GM21447 (cell line): ENCODE measurements at regions not wholly inside any gene's neighbourhood (a gene's known extent, or its start where the extent isn't known, plus 50 kb on each side); places are given as distances from the start of the nearest gene placed in this dataset.

ENCODE experiments used
- ATAC-seq: cut with Tn5 transposase; IDR thresholded peaks from one replicate; pipeline ENCODE4 v1.9.1; 2021; ENCODE audit not compliant: unreplicated experiment

GRCh38 chr2:81706856-81707255 lies 1402.3 kb upstream of the LRRTM1 start:
- ATAC-seq = no peak

- ATAC-seq = no peak
Measured at GRCh38 chr2:81703831-81704230, 1399.3 kb upstream of the LRRTM1 start.

GRCh38 chr2:81692566-81692965 lies 1388.0 kb upstream of the LRRTM1 start:
- no peak for ATAC-seq

GRCh38 chr2:81675641-81676040 lies 1371.1 kb upstream of the LRRTM1 start:
- ATAC-seq = no peak

- no peak for ATAC-seq
Measured at GRCh38 chr2:81672923-81673322, 1368.4 kb upstream of the LRRTM1 start.

- no peak for ATAC-seq
Measured at GRCh38 chr2:81672516-81672915, 1368.0 kb upstream of the LRRTM1 start.

GRCh38 chr2:81670885-81671284 lies 1366.3 kb upstream of the LRRTM1 start:
- no peak for ATAC-seq

- no peak for ATAC-seq
Measured at GRCh38 chr2:81661081-81661480, 1356.5 kb upstream of the LRRTM1 start.

- ATAC-seq = no peak
Measured at GRCh38 chr2:81658227-81658626, 1353.7 kb upstream of the LRRTM1 start.

- no peak for ATAC-seq
Measured at GRCh38 chr2:81650048-81650971, 1345.8 kb upstream of the LRRTM1 start.

GRCh38 chr2:81648806-81649205 lies 1344.3 kb upstream of the LRRTM1 start:
- ATAC-seq = no peak

GRCh38 chr2:81648370-81648769 lies 1343.8 kb upstream of the LRRTM1 start:
- ATAC-seq = no peak

- ATAC-seq = no peak
Measured at GRCh38 chr2:81647715-81648230, 1343.2 kb upstream of the LRRTM1 start.

GRCh38 chr2:81645745-81646301 lies 1341.3 kb upstream of the LRRTM1 start:
- no peak for ATAC-seq

- ATAC-seq = no peak
Measured at GRCh38 chr2:81644189-81644588, 1339.6 kb upstream of the LRRTM1 start.

GRCh38 chr2:81624825-81625224 lies 1320.3 kb upstream of the LRRTM1 start:
- no peak for ATAC-seq

- no peak for ATAC-seq
Measured at GRCh38 chr2:81600088-81600487, 1295.5 kb upstream of the LRRTM1 start.

GRCh38 chr2:81598453-81598852 lies 1293.9 kb upstream of the LRRTM1 start:
- ATAC-seq = no peak

GRCh38 chr2:81589406-81589805 lies 1284.9 kb upstream of the LRRTM1 start:
- ATAC-seq = no peak

GRCh38 chr2:81583311-81584108 lies 1279.0 kb upstream of the LRRTM1 start:
- ATAC-seq = no peak

- ATAC-seq = no peak
Measured at GRCh38 chr2:81576713-81577112, 1272.2 kb upstream of the LRRTM1 start.
